ENCODE measurements at regions not wholly inside any gene's neighbourhood (a gene's known extent, or its start where the extent isn't known, plus 50 kb on each side); places are given as distances from the start of the nearest gene placed in this dataset.
A peak's percentile ranks its signal among the peaks of the same experiment; 100 is the strongest.
"Not testable (repeated sequence)": the region's sequence is repeated elsewhere in the genome, so short reads cannot be mapped to it uniquely, and the experiment has no call there.

GRCh38 chr22:44576311-44577260, 78.6 kb upstream of the RTL6 start:
- no peak for DNase-seq (ENCODE audit: low read depth in 2 of 2)

- no peak for DNase-seq (ENCODE audit: low read depth in 2 of 2)
Observed at GRCh38 chr22:44575381-44576268, 77.6 kb upstream of the RTL6 start.

- no peak for DNase-seq (ENCODE audit: low read depth in 2 of 2)
Observed at GRCh38 chr22:44574640-44575380, 76.8 kb upstream of the RTL6 start.

- no peak for DNase-seq (ENCODE audit: low read depth in 2 of 2)
Observed at GRCh38 chr22:44574057-44574639, 76.1 kb upstream of the RTL6 start.

- no peak for DNase-seq (ENCODE audit: low read depth in 2 of 2)
Observed at GRCh38 chr22:44573451-44573850, 75.4 kb upstream of the RTL6 start.

- no peak for DNase-seq (ENCODE audit: low read depth in 2 of 2)
Observed at GRCh38 chr22:44572414-44573207, 74.6 kb upstream of the RTL6 start.

- no peak for DNase-seq (ENCODE audit: low read depth in 2 of 2)
Observed at GRCh38 chr22:44571566-44572413, 73.8 kb upstream of the RTL6 start.

- no peak for DNase-seq (ENCODE audit: low read depth in 2 of 2)
Observed at GRCh38 chr22:44570476-44571445, 72.7 kb upstream of the RTL6 start.

GRCh38 chr22:44569561-44569991, 71.5 kb upstream of the RTL6 start:
- no peak for DNase-seq (ENCODE audit: low read depth in 2 of 2)

- DNase-seq (ENCODE audit: low read depth in 2 of 2) = peak; percentile 24 to 25
Observed at GRCh38 chr22:44567846-44568493, 69.9 kb upstream of the RTL6 start.

- DNase-seq (ENCODE audit: low read depth in 2 of 2) = not testable (repeated sequence)
Observed at GRCh38 chr22:44567378-44567841, 69.4 kb upstream of the RTL6 start.

GRCh38 chr22:44566911-44567310, 68.9 kb upstream of the RTL6 start:
- no peak for DNase-seq (ENCODE audit: low read depth in 2 of 2)

- not testable (repeated sequence) for DNase-seq (ENCODE audit: low read depth in 2 of 2)
Observed at GRCh38 chr22:44562651-44563050, 64.6 kb upstream of the RTL6 start.

GRCh38 chr22:44561139-44561840, 63.3 kb upstream of the RTL6 start:
- no peak for DNase-seq (ENCODE audit: low read depth in 2 of 2)

GRCh38 chr22:44558671-44559070, 60.6 kb upstream of the RTL6 start:
- not testable (repeated sequence) for DNase-seq (ENCODE audit: low read depth in 2 of 2)

- DNase-seq (ENCODE audit: low read depth in 2 of 2) = not testable (repeated sequence)
Observed at GRCh38 chr22:44557872-44558271, 59.8 kb upstream of the RTL6 start.

All from stimulated activated CD8-positive, alpha-beta memory T cell treated with anti-CD3 and anti-CD28 coated beads, Interleukin-2, amount 100 ng/mL, for 48 hours (primary cell).